HCT116 (cell line): ENCODE measurements at regions not wholly inside any gene's neighbourhood (a gene's known extent, or its start where the extent isn't known, plus 50 kb on each side); places are given as distances from the start of the nearest gene placed in this dataset.

ENCODE experiments used
- ATAC-seq: fragments of 200-7000 bp; cut with Tn5 transposase; 2 replicates; pipeline ENCODE4 v1.9.1; 2020; ENCODE audit warnings: mild to moderate bottlenecking, moderate library complexity
- BruUV-seq: library from RNA; stranded (reverse); fragments of 400-500 nt; replicated peaks from 2 replicates; lab custom pipeline; 2021; lab: Mats Ljungman, UMichigan
- CTCF ChIA-PET: fragments of 300-600 bp; sonication (Branson Sonifier 250); formaldehyde crosslinking; loops from one replicate; lab custom pipeline; 2021; ENCODE audit warnings: antibody characterized with exemption; lab: Charles Lee
- POLR2A ChIA-PET: fragments of 300-600, 350-600 bp; sonication (Branson Sonifier 250); formaldehyde crosslinking; loops from one replicate; lab custom pipeline; 2021; ENCODE audit warnings: antibody characterized with exemption; lab: Charles Lee
- RAD21 ChIA-PET, 2 experiments: fragments of 300-600 bp; sonication (Branson Sonifier 250); formaldehyde crosslinking; loops; one replicate each; lab custom pipeline; 2023; ENCODE audit warnings: low total read pairs in 2 of 2; ENCODE audit not compliant: uncharacterized antibody in 2 of 2, unreplicated experiment in 2 of 2, low non-redundant PET in 1 of 2; lab: Charles Lee
- DNase-seq: peaks from one replicate; pipeline ENCODE4 v3.0.0-alpha.2; 2010; ENCODE audit warnings: low read depth, low spot score
- H2AFZ ChIP-seq: fragments of 200-600 bp; shearing (Covaris generic), sonication (generic); 2 replicates; pipeline ENCODE4 v1.6.1; 2017; ENCODE audit warnings: low read depth, mixed run types, mixed read lengths, antibody characterized with exemption, low read length; ENCODE audit not compliant: poor library complexity, severe bottlenecking
- H3K27ac ChIP-seq: 2 replicates; pipeline ENCODE4 v1.5.1; 2012; ENCODE audit warnings: low read depth, low read length
- H3K27me3 ChIP-seq: fragments of 200-600 bp; sonication (generic); 2 replicates; pipeline ENCODE4 v1.6.1; 2016; ENCODE audit warnings: mixed run types, low read length, mixed read lengths; ENCODE audit not compliant: insufficient read depth
- H3K36me3 ChIP-seq, 2 experiments: fragments of 200-500 bp in 1 of 2; fragments of 200-600 bp in 1 of 2; sonication (Bioruptor generic) in 1 of 2; sonication (generic) in 1 of 2; 2 replicates each; pipeline versions ENCODE4 v1.5.1 to v1.6.1; 2014 to 2016; ENCODE audit warnings: low read length in 2 of 2, inconsistent platforms in 1 of 2, mixed read lengths in 1 of 2, mixed run types in 1 of 2; ENCODE audit not compliant: insufficient read depth in 2 of 2, control insufficient read depth in 1 of 2
- H3K4me1 ChIP-seq, 2 experiments: fragments of 200-600 bp in 1 of 2; sonication (generic) in 1 of 2; 2 replicates each; pipeline versions ENCODE4 v1.5.1 to v1.6.1; 2012 to 2017; ENCODE audit warnings: low read length in 2 of 2, inconsistent platforms in 1 of 2, mild to moderate bottlenecking in 1 of 2, mixed read lengths in 1 of 2, mixed run types in 1 of 2, moderate library complexity in 1 of 2; ENCODE audit not compliant: insufficient read depth in 2 of 2, control insufficient read depth in 1 of 2
- H3K4me2 ChIP-seq: fragments of 200-600 bp; sonication (generic); 2 replicates; pipeline ENCODE4 v1.6.1; 2017; ENCODE audit warnings: mixed run types, low read length, mixed read lengths
- H3K4me3 ChIP-seq, 2 experiments: fragments of 200-600 bp in 1 of 2; sonication (generic) in 1 of 2; replicated peaks in 1 of 2; 2 replicates each; pipeline ENCODE4 v1.5.1; 2011 to 2016; ENCODE audit warnings: low read length in 2 of 2, control low read depth in 1 of 2, low read depth in 1 of 2, mild to moderate bottlenecking in 1 of 2, mixed read lengths in 1 of 2, mixed run types in 1 of 2
- H3K79me2 ChIP-seq: fragments of 200-600 bp; sonication (generic); 2 replicates; pipeline ENCODE4 v1.6.1; 2017; ENCODE audit warnings: mild to moderate bottlenecking, mixed run types, low read length, moderate library complexity, mixed read lengths; ENCODE audit not compliant: insufficient read depth
- H3K9ac ChIP-seq: fragments of 200-600 bp; sonication (generic); 2 replicates; pipeline ENCODE4 v1.6.1; 2016; ENCODE audit warnings: low read length, mixed read lengths
- H3K9me2 ChIP-seq: fragments of 200-600 bp; sonication (generic), shearing (Covaris generic); 2 replicates; pipeline ENCODE4 v1.6.1; 2017; ENCODE audit warnings: mixed run types, mild to moderate bottlenecking, moderate library complexity; ENCODE audit not compliant: insufficient read depth
- H3K9me3 ChIP-seq, 2 experiments: fragments of 200-500 bp in 1 of 2; fragments of 200-600 bp in 1 of 2; sonication (Bioruptor generic) in 1 of 2; sonication (generic) in 1 of 2; 2 replicates each; pipeline ENCODE4 v1.6.1; 2014 to 2017; ENCODE audit warnings: low read length in 2 of 2, mixed read lengths in 2 of 2, inconsistent platforms in 1 of 2, low read depth in 1 of 2, mild to moderate bottlenecking in 1 of 2, mixed run types in 1 of 2, moderate library complexity in 1 of 2; ENCODE audit not compliant: control insufficient read depth in 1 of 2, insufficient read depth in 1 of 2
- H4K20me1 ChIP-seq: fragments of 200-600 bp; sonication (generic), shearing (Covaris generic); 2 replicates; pipeline ENCODE4 v1.6.1; 2017; ENCODE audit warnings: mixed run types, mild to moderate bottlenecking, moderate library complexity; ENCODE audit not compliant: insufficient read depth
- ELF1 ChIP-seq: IDR thresholded peaks from 2 replicates; pipeline ENCODE4 v1.6.1; 2012; ENCODE audit warnings: low read depth, borderline replicate concordance
- POLR2AphosphoS5 ChIP-seq: IDR thresholded peaks from 2 replicates; pipeline ENCODE4 v1.6.1; 2011; ENCODE audit warnings: mild to moderate bottlenecking, low read depth, low read length, moderate library complexity
- RAD21 ChIP-seq: IDR thresholded peaks from 2 replicates; pipeline ENCODE4 v1.6.1; 2012; ENCODE audit warnings: low read depth, mild to moderate bottlenecking
- SP1 ChIP-seq: IDR thresholded peaks from 2 replicates; pipeline ENCODE4 v1.6.1; 2012; ENCODE audit warnings: low read depth
- SRF ChIP-seq: IDR thresholded peaks from 2 replicates; pipeline ENCODE4 v1.6.1; 2012; ENCODE audit warnings: low read depth
- TCF7L2 ChIP-seq: IDR thresholded peaks from 2 replicates; pipeline ENCODE4 v1.7.0; 2011; ENCODE audit warnings: borderline replicate concordance, inconsistent platforms; ENCODE audit not compliant: insufficient read depth, insufficient read length; ENCODE audit errors: extremely low read depth
- YY1 ChIP-seq: IDR thresholded peaks from 2 replicates; pipeline ENCODE4 v1.6.1; 2011; ENCODE audit warnings: low read length, low read depth, moderate library complexity, mild to moderate bottlenecking; ENCODE audit not compliant: insufficient replicate concordance; ENCODE audit errors: extremely low read depth
- ZFX ChIP-seq: fragments of 450-650 bp; IDR thresholded peaks from 2 replicates; pipeline ENCODE4 v1.6.1; 2017
- intact Hi-C: fragments of 100-400 bp; cut with micrococcal nuclease; formaldehyde crosslinking; loops from 2 replicates; pipeline ENCODE4 v1.10.0; 2022
- TF ChIP-seq, protein P1 (sequence below): IDR thresholded peaks from 2 replicates; pipeline ENCODE4 v1.6.1; 2012

DNA sequence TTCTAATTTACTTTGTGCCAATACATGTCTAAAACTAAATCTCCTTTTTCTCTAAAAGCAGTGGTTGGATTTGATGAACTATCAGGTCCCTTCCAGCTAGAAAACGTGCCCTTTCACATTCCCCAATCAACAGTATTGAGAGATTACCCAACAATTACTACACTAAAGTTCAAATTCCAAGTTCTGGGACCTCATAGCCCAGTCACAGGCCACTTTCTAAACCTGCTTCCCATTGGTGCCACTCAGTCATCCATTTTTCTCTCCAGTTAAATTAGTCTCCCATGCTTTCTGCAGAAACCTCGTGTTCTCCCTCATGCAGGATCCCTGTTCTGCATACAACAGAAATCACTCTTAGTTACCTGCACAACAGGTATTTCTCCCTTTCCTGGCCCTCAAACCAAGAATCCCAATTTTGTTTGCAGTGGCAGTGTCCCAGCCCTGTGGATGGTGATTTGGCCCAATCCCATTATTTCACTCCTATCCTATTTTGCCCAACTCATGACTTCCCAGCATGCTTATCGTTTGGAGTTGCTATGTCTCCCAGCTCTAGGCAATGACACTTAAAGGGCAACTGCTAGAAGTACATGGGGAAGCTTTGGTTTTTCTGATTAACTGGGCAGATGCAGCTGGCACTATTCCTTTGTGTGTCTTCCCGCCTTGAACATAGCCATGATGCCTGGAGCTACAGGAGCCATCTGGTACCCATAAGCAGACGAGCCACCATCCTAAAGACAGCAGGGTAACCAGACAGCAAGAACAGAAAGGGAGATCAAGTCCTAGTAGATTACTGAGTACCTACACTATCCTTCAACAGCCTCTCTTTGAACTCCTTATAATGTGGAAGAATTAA, 224.2 kb downstream of the MINAR1 start (continued):
- TF ChIP-seq YY1, result no peak
- TF ChIP-seq SRF, result no peak

DNA sequence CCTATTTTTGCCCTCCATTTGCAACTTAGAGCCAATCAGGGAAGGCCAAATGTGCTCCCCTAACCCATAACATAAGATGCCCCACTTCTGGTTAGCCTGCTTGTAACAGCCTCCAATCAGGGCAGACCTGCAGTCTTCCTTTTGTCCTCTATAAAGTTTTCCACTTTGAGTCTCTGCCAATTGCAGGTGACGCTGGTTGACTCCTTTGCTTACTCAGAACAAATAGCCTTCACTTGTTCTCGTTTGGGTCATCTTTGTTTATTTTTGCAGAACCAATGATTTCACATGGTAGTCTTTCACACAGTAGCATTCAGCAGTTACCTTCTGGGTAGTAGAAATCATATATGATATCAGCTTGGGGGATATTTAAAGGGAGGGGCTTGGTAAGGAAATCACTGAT, 225.6 kb downstream of the MINAR1 start:
- ChIA-PET CTCF (no interaction called here), POLR2A (no interaction called here), RAD21 (no interaction called here)
- Histone ChIP-seq H3K4me1 (no peaks in the 10 kb centered on the region), H3K4me3 (no peak overlapping the region), H3K9ac (no peak overlapping the region), H4K20me1 (no peaks in the 10 kb centered on the region), H3K79me2 (no peaks in the 10 kb centered on the region), H3K36me3 (no peaks in the 10 kb centered on the region), H3K27ac (no peak overlapping the region), H3K9me3 (no peaks in the 10 kb centered on the region), H3K9me2 (no peaks in the 10 kb centered on the region), H3K4me2 (no peak overlapping the region), H3K27me3 (peaks cover 64% of the 10 kb centered on the region), H2AFZ (no peak overlapping the region)
- TF ChIP-seq RAD21 (no peak), ELF1 (no peak), POLR2AphosphoS5 (no peak)
- DNase-seq (no peak), ATAC-seq (no peak)
- intact Hi-C loops, result no loop called here
- BruUV-seq, result no TSS peak

DNA sequence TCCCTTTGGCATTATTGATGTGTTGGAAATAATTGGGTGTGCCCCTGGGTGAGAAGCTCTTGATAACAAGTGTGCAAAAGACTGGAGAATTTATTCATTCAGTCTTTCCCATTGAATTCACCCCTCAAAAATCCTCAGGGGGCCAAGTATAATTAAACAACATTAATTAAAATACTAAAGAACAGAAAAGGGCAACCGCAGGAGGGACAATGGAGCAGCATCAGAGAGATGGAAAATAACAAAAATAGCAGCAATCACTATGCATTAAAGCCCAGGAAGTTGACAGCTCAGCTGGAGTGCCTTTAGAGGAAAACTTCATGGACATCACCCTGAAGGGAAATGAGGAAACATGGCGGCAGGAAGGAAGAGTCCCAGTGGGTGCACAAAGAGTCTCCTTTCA, 227.6 kb downstream of the MINAR1 start:
- Histone ChIP-seq H2AFZ (no peak overlapping the region), H3K9me2 (no peaks in the 10 kb centered on the region), H3K79me2 (no peaks in the 10 kb centered on the region), H3K9me3 (no peaks in the 10 kb centered on the region), H3K36me3 (no peaks in the 10 kb centered on the region), H3K4me3 (no peak overlapping the region), H3K27me3 (peaks cover 71% of the 10 kb centered on the region), H3K27ac (no peak overlapping the region), H4K20me1 (no peaks in the 10 kb centered on the region), H3K9ac (no peak overlapping the region), H3K4me2 (no peak overlapping the region), H3K4me1 (no peaks in the 10 kb centered on the region)
- TF ChIP-seq YY1 (no peak), ZFX (no peak), SRF (no peak), POLR2AphosphoS5 (no peak), TCF7L2 (no peak), SP1 (no peak)
- TF ChIP-seq, protein P1, sequence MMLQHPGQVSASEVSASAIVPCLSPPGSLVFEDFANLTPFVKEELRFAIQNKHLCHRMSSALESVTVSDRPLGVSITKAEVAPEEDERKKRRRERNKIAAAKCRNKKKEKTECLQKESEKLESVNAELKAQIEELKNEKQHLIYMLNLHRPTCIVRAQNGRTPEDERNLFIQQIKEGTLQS, result no peak
- POLR2A ChIA-PET, result no interaction called here
- no TSS peak for BruUV-seq
- intact Hi-C loops, result no loop called here
- RAD21 ChIA-PET, result no interaction called here
- no peak for ATAC-seq
- DNase-seq, result no peak
- CTCF ChIA-PET, result no interaction called here
